DMS 273 treated with DMSO at 0.1 percent for 48 hours (cell line): ENCODE measurements at regions not wholly inside any gene's neighbourhood (a gene's known extent, or its start where the extent isn't known, plus 50 kb on each side); places are given as distances from the start of the nearest gene placed in this dataset.

Experiments
- DNase-seq: peaks from one replicate; lab custom pipeline; 2025; lab: John Stamatoyannopoulos, UW

GRCh38 chr2:62369541-62370202 is 136.3 kb downstream of the TMEM17 start:
- DNase-seq, result no peak

- no peak for DNase-seq
Observed at GRCh38 chr2:62364791-62365528, 141.0 kb downstream of the TMEM17 start.

GRCh38 chr2:62363166-62363565 is 142.8 kb downstream of the TMEM17 start:
- DNase-seq, result no peak

GRCh38 chr2:62362561-62362960 is 143.4 kb downstream of the TMEM17 start:
- no peak for DNase-seq

- DNase-seq, result no peak
Observed at GRCh38 chr2:62361964-62362363, 144.0 kb downstream of the TMEM17 start.

- no peak for DNase-seq
Observed at GRCh38 chr2:62354771-62355561, 151.0 kb downstream of the TMEM17 start.

GRCh38 chr2:62352031-62352430 is 154.0 kb downstream of the TMEM17 start:
- no peak for DNase-seq

GRCh38 chr2:62349788-62350187 is 153.9 kb downstream of the B3GNT2 start:
- no peak for DNase-seq

- no peak for DNase-seq
Observed at GRCh38 chr2:62348700-62349099, 152.8 kb downstream of the B3GNT2 start.

- DNase-seq, result no peak
Observed at GRCh38 chr2:62347563-62348270, 151.8 kb downstream of the B3GNT2 start.

- no peak for DNase-seq
Observed at GRCh38 chr2:62344472-62344871, 148.6 kb downstream of the B3GNT2 start.

- DNase-seq, result no peak
Observed at GRCh38 chr2:62343636-62344337, 147.9 kb downstream of the B3GNT2 start.

GRCh38 chr2:62343206-62343605 is 147.3 kb downstream of the B3GNT2 start:
- no peak for DNase-seq

- DNase-seq, result no peak
Observed at GRCh38 chr2:62340994-62341484, 145.1 kb downstream of the B3GNT2 start.

- DNase-seq, result no peak
Observed at GRCh38 chr2:62339837-62340236, 143.9 kb downstream of the B3GNT2 start.

GRCh38 chr2:62339413-62339812 is 143.5 kb downstream of the B3GNT2 start:
- no peak for DNase-seq

- DNase-seq, result peak; percentile 25
Observed at GRCh38 chr2:62338111-62338510, 142.2 kb downstream of the B3GNT2 start.

- no peak for DNase-seq
Observed at GRCh38 chr2:62337403-62337802, 141.5 kb downstream of the B3GNT2 start.

GRCh38 chr2:62335612-62336011 is 139.7 kb downstream of the B3GNT2 start:
- DNase-seq, result no peak

GRCh38 chr2:62334440-62335058 is 138.6 kb downstream of the B3GNT2 start:
- no peak for DNase-seq

GRCh38 chr2:62334009-62334408 is 138.1 kb downstream of the B3GNT2 start:
- no peak for DNase-seq
